Stimulated activated CD4-positive, alpha-beta T cell treated with anti-CD3 and anti-CD28 coated beads, Interleukin-4, amount 100 ng/mL, for 24 hours (primary cell): ENCODE measurements at regions not wholly inside any gene's neighbourhood (a gene's known extent, or its start where the extent isn't known, plus 50 kb on each side); places are given as distances from the start of the nearest gene placed in this dataset.
"Not testable (repeated sequence)": the region's sequence is repeated elsewhere in the genome, so short reads cannot be mapped to it uniquely, and the experiment has no call there.

ENCODE experiments used
- DNase-seq: peaks from one replicate; pipeline ENCODE4 v3.0.0-alpha.2; 2020

DNA sequence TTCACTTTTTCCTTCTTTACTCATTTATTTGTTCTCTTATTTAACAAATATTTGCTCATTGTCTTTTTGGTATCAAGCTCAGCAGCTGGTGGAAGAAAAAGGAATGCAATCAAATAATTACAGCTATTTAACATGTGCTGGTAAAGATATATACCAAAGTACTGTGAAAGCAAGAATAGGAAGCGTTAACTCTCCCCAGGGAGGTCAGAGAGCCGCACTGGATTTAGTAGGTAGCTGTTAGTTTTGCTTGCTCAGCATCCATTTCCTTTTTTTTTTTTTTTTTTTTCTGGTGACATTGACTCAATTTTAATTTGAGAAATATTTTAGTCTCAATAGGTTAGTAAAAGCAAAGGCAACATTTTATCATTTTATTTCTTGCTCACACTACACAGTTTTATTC, 308.5 kb upstream of the MDFIC2 start:
- DNase-seq: no peak

DNA sequence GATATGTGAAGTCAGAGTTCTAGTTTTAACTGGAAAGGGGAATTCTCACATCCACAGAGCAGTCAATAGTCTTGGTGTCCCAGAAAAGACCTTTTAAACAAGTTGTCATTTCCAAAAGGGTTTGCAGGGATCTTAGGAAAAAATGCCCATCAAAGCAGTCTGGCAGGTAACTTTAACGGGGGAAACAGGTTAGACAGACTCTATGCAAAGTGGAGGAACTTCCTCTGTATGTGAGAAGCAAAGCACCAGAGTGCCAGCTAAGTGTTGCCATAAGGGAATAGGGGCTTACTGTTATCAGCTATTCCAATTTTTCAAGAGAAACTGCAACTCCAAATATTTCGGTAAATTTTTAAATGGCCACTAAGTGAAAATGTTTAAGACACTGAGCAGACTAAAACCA, 307.9 kb upstream of the MDFIC2 start:
- DNase-seq: no peak

DNA sequence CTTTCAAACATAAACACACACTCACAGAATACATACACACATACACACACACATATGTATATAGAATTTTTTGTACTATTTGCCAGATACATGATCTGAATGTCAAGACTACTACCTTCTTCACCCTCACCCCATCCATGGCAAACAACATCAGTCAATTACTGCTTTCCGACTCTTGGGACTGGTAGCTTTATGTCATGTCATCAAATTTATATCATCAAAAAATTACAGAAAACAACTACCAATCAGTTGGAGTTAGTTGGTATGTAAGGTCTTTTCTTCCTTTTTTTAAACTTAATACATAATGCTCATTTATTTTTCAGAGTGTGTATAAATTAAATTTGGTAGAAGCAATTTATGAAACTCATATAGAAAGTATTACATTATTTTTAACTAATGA, 305.7 kb upstream of the MDFIC2 start:
- no peak for DNase-seq

DNA sequence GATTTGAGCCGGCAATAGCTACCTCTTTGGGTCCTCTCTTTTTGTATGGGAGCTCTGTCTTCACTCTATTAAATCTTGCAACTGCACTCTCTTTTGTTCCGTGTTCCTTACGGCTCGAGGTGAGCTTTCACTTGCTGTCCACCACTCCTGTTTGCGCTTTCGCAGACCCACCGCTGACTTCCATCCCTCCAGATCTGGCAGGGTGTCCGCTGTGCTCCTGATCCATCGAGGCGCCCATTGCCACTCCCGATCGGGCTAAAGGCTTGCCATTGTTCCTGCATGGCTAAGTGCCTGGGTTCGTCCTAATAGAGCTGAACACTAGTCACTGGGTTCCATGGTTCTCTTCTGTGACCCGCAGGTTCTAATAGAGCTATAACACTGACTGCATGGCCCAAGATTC, 304.9 kb upstream of the MDFIC2 start:
- DNase-seq: not testable (repeated sequence)

DNA sequence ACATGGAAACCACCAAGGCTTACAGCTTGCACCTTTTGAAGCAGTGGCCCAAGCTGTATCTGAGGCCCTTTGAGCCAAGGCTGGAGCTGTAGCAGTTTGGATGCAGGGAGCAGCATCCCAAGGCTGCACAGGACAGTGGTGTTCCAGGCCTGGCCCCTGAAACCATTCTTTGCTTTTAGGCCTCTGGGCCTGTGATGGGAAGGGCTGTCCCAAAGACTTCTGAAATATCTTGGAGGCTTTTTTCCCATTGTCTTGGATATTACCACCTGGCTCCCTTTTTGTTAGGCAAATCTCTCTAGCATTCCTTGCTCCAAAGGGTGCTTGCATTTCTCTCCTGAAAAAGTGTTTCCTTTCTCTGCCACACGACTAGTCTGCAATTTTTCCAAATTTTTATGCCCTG, 302.8 kb upstream of the MDFIC2 start:
- DNase-seq: no peak

DNA sequence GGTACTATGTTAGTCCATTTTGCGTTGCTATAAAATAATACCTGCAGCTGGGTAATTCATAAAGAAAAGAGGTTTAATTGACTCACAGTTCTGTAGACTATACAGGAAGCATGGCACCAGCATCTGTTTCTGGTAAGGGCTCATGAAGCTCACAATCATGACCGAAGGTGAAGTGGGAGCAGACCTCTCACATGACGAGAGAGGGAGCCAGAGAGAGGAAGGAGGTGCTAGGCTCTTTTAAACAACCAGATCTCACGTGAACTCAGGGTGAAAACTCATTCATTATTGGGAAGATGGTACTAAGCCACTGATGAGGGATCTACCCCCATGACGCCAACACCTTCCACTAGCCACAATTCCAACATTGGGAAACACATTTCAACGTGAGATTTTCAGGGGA, 301.7 kb upstream of the MDFIC2 start:
- no peak for DNase-seq

DNA sequence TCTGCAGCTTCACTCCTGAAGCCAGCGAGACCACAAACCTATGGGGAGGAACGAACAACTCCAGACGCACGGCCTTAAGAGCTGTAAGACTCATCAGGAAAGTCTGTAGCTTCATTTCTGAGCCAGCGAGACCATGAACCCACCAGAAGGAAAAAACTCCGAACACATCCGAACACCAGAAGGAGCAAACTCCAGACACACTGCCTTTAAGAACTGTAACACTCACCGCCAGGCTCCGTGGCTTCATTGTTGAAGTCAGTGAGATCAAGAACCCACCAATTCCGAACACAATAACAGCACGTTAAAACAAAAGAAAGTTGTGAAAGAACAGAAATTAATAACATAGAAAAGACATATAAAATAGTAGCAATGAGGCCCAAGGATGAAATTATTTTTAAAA, 300.5 kb upstream of the MDFIC2 start:
- no peak for DNase-seq

DNA sequence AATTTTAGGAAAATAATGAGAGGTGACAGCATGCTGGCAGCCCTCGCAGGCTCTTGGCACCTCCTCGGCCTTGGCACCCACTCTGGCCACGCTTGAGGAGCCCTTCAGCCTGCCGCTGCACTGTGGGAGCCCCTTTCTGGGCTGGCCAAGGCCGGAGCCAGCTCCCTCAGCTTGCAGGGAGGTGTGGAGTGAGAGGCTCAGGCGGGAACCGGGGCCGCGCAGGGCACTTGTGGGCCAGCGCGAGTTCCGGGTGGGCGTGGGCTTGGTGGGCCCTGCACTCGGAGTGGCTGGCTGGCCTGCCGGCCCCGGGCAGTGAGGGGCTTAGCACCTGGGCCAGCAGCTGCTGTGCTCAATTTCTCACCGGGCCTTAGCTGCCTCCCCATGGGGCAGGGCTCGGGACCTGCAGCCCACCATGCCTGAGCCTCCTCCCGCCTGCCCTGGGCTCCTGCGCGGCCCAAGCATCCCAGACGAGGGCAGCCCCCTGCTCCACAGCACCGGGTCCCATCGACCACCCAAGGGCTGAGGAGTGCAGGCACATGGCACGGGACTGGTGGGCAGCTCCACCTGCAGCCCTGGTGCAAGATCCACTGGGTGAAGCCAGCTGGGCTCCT, 299.3 kb upstream of the MDFIC2 start:
- not testable (repeated sequence) for DNase-seq

DNA sequence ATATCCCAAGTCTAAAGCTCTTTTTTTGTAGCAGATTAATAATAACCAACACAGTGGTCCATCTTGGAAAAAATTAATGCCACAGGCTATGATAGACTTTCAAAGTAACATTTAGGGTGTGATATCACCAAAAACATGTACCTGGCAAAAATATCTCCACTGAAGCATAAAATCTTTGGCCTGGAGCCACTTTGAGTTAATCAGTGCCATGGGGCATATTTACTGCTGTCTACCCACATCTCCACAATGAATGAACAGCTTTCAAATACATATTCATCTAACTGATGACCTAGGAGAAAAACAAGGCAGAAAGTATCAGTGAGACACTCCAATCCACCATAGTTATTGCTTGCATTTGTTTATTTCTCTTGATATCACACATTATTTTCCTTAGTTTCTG, 296.0 kb upstream of the MDFIC2 start:
- DNase-seq: no peak

DNA sequence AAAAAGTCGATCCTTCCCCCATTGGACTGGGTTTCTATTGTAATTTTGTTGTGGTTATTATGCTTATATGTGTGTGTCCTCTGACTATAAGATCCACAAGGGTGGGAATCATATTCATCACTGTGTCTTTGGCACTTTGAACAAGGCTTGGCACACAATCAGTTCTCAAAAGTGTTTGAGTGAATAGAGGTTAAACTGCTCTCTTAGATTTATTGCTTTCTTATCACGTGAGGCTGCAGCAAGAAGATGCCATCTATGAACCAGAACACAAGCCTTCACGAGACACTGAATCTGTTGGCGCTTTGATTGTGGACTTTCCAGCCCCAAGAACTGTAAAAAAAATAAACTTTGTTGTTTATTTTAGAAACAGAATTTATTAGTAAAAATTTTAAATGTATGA, 295.0 kb upstream of the MDFIC2 start:
- DNase-seq: no peak

DNA sequence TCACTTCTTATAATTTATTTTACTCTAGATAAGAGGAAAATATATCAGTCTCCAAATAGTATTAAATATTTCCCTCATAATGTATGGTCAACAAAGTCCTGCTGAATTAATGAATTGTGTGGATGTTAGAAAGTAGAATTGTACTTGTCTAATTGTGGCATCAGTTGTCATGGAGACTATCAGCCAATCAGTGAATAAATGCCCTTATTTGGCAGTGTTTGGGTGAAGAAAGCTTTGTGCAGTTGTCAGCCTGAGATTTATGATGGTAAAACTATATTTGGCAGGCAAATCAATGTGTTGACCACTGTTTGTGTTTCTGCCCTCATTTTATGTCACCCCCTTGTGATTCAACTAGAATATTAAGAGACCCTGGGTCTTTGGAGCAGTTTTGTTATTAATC, 293.6 kb upstream of the MDFIC2 start:
- no peak for DNase-seq

DNA sequence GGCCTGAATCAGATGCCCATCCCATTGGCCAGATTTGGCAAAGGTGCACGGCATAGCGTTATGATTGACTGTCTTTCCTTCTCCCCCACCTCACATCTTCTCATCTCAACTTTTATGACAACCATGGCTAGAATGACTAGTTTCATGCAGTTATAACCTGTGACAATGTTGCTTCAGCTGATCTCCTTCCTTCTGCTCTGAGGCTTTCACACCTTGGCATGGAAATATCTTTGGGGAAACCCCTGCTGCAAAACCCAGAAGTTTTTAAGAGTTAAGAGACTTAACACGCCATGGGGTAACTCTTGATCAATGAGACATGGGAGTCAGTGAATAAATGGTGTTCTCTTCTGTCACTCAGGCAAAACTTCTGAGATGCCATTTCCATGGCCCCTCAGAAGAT, 290.7 kb upstream of the MDFIC2 start:
- peak; percentile 8 for DNase-seq

DNA sequence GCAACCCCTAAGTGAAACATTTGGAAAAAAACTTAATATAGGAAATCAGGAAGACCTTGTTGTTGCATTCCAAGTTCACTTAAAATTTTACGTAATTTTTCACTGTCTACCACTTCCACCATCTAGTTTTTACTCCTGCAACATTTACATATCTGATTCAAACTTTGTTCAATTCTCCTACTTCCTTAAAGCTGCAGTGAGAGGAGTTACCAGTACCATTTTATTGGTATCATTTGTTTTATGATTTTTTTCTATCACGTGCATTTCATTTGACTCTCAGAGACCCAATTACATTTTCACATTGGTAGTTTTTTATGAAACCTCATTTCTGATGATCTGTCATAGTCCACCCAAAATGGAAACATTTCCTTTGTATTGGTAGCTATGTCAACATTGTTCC, 284.9 kb upstream of the MDFIC2 start:
- no peak for DNase-seq

DNA sequence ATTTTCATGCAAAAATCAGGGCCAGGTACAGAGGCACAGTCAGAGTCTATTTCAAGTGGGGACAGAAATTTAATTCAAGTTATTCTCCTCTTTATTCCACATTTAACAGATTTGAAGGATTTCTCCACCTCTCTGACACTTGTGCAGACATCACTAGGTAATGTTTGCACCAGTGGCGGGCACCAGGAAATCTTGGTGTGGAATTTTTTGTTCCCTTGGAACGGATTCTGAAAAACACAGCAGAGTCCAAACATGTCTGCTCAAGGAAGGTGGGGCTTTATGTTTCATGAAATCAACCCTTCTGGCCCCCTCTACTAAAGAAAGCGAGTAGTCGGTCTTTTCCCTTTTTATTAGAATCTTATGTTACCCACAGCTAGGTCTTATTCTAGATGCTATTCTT, 271.2 kb upstream of the MDFIC2 start:
- no peak for DNase-seq

DNA sequence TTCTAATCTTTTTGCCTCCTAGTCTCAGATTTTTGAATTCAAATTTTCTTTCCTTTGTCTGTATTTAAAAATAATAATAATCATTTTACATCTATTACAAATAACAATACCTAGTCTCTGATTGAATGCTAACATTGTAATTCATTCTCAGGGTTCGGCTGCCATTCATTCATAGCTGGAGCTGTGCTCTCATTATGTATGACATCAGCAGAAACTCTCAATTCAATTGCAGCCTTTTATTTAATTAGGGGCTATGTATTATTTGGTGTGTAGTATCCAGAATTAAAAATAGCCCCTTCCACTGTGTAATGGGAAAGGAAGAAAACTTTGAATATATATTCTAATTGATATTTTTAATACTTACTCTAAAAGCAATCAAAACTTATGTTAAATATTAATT, 270.4 kb upstream of the MDFIC2 start:
- no peak for DNase-seq

DNA sequence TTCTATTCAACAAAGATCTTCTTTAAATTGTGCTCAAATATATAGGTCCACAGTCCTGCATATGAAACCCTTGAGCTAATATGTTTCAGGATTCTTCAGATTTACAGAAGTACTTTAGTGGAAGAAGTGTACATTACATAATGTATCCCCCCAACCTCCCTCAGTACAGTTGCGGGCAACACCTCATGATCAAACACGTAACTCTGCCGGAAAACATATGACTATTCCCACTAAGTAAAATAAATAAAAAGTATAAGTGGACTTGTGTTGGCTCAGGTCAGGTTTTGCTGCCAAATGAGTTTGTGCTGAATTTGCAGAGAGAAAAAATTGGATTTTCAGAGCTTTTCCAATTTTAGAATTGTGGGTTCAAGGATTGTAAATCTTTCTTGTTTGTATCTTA, 267.6 kb upstream of the MDFIC2 start:
- DNase-seq: no peak

DNA sequence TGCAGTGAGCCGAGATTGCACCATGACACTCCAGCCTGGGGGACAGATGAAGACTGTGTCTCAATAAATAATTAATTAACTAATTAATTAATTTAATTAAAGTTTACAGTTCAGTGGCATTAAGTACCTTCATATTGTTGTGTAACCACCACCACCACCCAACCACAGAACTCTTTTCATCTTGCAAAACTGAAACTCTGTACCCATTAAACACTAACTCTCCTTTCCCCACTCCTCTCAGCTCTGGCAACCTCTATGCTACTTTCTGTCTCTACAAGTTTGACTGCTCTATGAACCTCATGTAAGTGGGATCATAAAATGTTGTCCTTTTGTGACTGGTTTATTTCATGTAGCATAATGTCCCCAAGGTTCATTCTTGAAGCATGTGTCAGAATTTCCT, 259.3 kb upstream of the MDFIC2 start:
- DNase-seq: no peak

DNA sequence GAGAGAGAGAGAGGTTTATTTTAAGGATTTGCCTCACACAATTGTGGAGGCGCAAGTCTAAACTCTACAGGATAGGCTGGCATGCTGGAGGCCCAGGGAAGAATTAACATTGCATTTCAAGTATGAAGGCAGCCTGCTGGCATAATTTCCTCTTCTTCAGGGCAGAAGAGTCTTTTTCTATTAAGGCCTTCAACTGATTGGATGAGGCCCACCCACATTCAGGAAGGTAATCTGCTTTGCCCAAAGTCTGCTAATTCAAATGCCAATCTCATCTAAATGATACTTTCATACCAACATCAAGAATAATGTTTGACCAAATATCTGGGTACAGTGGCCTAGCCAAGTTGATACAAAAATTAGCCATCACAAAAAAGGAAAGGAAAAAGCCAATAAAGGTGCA, 258.1 kb upstream of the MDFIC2 start:
- no peak for DNase-seq

DNA sequence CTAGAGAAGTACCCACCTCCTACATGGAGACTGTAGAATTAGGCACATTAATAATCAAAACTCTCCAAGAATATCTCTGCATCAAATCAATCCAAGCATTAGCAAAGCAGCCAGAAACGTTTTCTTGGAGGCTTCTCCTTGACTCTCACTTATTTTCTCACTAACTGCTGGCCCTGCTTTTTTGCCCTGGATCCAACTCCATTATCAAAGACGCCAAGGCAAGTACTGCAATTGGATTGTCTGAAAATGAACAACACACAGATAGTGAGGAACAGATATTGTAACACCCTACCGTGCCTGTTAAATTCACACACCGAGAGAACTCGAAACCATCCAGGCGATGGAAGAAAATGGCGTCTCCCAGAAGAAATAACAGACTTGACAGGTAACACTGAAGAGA, 256.2 kb upstream of the MDFIC2 start:
- DNase-seq: no peak

DNA sequence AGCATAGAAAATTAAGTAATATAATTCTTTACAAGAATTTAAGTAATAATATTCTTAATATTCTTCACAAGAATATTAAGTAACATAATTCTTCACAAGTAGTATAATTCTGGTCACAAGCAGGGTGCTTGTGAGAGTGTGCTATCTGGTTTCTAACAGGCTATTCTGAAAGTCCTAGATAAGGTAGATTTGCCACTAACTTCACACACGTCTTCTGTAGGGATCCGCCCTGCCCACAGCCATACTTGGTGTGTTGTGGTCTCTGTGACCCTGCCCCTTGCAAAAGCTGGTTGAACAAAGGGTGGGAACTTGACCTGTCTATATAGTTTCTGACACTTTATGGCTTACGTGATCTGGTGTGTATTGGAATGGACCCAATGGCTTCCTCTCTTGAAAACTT, 253.4 kb upstream of the MDFIC2 start:
- DNase-seq: no peak

DNA sequence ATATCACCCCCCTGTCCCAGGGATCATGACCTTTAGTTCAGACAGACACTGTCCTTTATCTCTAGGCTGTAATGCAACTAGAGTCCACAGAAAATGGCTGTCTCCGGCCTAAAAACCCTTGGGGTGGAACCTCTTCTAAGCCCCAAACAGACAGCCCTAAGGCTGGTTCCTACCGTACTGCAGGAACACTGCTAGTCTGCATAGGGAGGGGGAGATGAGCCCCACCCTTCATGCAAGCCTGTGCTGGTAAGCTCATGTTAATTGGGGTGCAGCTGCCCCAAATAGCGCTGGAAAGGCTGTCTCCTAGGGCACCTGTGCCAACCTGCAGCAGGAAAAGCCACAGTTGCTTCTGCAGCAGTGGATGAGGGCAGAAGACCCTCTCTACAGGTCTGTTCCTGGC, 252.1 kb upstream of the MDFIC2 start:
- DNase-seq: no peak

DNA sequence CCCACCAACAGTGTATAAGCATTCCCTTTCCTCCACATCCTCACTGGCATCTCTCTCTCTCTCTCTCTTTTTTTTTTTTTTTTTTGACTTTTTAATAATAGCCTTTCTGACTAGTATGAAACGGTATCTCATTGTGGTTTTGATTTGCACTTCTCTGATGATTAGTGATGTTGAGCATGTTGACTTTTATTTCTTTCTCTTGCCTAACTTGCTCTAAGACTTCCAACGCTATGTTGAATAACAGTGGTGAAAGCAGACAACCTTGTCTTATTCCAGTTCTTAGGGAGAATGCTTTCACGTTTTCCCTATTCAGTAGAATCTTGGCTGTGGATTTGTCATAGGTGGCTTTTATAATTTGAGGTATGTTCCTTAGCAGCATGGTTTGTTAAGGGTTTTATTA, 249.4 kb upstream of the MDFIC2 start:
- DNase-seq: no peak

DNA sequence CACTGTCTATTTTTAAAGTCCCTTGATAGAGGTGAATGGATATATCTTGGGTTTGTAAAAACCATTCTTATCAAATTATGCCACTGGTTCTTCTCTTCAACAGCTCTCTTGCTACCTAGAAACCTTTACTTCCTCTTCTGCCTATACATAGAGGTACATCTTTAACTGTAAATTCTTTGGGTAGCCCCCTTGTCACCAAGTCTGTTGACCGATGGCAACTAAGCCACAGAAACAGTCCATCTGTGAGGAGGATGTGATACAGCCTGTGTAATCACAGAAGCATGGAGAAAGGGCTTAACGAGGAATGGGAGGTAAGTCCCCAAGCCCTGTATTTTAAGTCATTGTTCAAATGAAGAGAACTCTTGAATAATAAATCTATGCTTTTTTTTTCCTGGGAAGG, 246.5 kb upstream of the MDFIC2 start:
- no peak for DNase-seq

DNA sequence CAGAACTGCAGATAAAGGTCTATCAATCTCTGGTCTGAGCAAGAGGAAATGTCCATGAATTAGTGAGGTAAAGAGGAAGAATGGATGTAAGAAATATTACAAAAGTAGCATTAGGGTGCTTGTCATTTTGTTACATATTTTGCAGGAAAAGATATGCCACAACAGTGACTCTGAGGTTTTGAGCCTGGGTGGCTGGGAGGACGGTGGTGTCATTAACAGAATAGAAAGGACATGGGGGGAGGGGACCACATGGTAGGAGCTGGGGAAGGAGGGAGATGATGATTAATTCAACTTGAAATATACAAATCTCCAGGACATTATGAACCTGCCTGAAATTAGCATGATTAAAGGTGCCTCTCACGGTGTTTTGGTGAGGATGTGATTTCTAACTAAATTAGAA, 245.5 kb upstream of the MDFIC2 start:
- DNase-seq: no peak

DNA sequence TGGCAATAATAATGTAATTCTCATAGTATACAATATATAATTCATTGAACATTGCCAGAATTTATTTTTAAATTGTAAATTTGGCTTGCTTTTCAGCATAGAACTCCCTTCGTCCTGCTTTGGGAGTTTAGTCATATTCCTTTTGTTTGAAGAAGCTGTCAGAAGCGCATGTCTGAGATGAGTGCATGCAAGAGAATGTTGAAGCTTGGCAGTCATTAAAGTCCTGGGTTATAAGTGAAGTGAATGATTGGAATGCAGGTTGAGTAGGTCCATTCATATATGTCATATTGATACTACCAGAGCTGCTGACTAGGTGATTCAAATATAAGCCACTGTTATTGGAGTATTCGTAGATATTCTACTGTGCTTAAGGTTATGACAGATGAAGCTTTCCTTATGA, 243.6 kb upstream of the MDFIC2 start:
- no peak for DNase-seq

DNA sequence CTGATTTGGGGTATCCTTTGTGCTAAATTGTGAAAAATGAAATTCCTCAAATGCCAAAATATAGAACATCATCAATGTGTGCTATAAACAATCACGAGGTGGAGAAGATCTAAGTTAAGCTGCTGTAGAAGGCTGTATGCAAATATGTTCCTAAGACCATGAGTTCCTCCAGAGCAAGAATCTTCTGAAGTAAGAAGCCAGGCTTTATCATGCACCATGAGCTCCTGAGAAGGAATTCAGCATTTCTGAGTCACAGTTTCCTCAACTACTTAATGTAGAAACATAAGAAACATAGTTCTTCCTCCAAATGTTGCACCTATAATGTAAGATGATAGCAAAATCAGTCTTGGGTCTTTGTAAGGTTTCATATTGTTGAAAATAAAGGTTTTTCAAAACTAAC, 241.7 kb upstream of the MDFIC2 start:
- DNase-seq: no peak
